ENCODE measurements at regions not wholly inside any gene's neighbourhood (a gene's known extent, or its start where the extent isn't known, plus 50 kb on each side); places are given as distances from the start of the nearest gene placed in this dataset.
"Not testable (repeated sequence)": the region's sequence is repeated elsewhere in the genome, so short reads cannot be mapped to it uniquely, and the experiment has no call there.

DNA sequence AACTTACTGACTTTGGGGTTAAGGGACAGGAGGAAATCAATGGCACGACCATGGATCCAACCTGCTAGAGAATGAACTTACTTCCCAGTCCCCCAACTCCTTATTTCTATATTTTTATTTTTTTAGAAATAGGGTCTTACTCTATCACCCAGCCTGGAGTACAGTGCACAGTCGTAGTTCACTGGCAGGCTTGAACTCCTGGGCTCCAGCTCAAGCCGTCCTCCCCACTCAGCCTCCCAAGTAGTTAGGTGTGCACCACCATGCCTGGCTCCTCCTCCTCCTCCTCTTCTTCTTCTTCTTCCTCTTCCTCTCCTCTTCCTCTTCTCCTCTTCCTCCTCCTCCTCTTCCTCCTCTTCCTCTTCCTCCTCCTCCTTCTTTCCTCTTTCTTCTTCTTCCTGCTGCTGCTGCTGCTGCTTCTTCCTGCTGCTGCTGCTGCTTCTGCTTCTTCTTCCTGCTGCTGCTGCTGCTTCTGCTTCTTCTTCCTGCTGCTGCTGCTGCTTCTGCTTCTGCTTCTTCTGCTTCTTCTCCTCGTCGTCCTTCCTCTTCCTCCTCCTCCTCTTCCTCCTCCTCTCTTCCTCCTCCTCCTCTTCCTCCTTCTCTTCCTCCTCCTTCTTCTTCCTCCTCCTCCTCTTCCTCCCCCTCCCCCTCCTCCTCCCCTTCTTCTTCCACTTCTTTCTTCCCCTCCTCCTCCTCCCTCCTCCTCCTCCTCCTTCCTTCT is 390.1 kb upstream of the RGS6 start:
- DNase-seq = no peak

DNA sequence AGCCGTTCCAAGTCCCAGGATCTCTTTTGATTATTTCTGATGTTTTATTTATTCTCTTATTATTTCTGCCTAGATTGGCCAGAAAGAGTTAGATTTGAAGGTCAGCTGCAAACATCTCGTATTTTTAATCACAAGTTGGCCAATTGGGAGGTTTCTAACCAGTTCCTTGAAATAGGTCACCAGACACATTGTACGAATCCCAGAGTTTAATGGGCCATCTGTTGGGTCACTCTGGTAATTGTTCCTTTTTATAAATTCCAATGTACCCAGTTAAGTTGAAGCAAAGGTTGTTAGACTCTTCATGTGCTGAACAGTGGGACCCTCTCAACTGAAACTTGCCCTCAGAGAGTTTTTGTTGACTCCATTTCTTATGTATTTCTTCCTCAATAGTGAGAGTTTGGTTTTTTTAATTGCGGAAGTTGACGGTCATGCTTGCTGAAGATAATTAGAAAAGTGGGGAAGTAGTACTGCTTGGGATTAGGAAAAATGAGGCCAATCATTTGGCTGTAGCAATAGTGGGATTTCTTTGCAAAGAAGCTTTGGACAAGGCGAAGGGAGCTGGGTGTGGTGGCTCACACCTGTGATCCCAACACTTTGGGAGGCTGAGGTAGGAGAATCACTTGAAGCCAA is 382.7 kb upstream of the RGS6 start:
- no peak for DNase-seq

DNA sequence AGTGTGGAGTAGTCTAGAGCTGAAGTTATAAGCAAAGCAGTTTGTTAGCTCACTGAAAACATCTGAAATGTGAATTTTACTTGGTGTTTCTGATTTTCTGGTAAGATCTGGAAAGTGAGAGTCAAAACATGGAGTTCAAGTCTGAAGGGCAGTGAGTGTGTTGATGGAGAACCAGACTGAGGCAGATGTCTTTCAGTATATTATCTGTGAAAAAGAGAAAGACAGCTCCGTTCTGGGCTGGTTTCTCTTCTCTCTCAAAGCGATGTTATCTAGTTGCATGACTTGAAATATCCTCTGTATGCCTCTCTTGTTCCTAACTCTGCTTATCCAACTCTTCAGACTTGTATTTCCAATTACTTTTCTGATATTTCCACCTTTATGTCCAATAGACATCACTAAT is 381.9 kb upstream of the RGS6 start:
- no peak for DNase-seq

DNA sequence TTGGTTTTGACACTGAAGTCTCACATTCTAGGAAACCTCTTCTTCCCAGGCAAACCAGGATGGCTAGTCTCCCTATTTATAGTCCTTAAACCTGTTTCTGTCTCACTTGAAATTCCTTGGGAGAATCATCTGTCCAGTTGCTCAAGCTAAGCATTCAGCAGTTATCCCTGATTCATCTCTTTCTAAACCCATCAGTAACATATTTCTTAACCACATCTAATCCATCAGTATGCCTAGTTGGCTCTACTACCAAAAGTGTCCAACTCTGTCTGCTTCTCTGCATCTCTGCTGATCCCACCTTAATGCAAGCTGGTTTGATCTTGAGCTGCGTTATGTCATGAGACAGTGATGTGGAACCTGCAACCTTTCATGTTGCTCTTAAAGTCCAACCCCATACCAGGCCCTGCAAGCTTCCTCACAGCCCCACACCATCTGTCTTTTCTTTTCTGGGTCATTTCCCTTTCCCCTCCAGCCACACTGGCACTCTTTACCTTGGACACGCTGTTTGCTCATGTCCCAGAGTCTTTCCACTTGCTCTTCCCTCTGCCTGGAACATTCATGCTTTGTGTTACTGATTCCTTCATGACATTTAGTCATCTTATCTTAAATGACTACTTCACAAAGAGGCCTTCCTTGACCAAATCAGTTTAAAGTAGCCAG is 380.8 kb upstream of the RGS6 start:
- no peak for DNase-seq

DNA sequence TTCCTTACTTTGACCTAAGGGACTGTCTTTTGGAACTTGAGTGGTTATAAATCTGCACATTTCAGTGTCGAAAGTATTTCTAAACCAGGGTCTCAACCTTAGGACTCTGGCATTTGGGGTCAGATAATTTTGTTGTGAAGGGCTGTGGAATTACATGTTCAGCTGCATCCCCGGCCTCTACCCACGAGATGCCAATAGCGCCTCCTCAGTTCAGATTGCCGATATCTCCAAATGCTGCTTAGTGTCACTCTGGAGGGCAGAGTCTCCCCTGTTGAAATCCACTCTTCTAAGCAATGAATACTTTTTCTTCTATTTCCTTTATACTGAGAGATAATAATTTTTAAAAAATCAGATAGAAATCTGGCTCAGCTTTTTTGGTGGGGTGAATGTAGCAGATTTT is 379.4 kb upstream of the RGS6 start:
- DNase-seq = no peak

DNA sequence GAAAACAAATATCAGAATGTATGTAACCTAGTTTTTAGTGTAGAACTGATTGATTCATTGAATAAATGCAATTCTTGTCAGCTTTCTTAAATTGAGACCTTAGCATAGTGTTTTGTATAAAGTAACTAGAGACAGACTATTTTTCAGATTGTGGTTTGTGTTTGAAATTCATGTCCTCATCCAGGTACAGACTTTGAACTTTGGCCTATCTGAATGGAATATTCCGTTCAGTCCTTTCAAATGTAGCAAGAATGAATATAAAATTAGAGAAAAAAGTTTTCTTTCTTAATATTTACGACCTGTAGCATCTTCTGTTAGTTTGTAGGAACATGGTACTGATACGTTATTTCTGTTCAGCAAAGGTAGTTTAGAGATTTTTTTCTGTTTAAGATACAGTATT is 378.4 kb upstream of the RGS6 start:
- DNase-seq = no peak

DNA sequence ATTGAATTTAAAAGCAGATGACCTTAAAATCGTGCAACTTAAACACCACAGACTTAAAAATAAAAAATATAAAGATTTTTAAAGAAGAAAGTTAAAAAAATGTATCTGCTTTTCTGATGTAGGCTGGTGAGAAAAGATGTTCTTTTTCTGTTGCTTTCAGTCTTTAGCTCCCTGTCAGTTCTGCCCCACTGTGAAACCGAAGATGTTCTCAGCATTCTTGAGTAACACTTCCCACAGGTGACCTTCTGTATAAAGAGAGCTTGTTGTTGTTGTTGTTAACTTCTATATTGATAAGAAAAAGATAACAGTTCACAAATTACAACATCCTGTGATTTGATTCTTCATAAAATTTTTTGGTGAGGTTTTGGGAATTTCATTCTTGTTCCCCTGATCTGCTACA is 377.9 kb upstream of the RGS6 start:
- DNase-seq = no peak

DNA sequence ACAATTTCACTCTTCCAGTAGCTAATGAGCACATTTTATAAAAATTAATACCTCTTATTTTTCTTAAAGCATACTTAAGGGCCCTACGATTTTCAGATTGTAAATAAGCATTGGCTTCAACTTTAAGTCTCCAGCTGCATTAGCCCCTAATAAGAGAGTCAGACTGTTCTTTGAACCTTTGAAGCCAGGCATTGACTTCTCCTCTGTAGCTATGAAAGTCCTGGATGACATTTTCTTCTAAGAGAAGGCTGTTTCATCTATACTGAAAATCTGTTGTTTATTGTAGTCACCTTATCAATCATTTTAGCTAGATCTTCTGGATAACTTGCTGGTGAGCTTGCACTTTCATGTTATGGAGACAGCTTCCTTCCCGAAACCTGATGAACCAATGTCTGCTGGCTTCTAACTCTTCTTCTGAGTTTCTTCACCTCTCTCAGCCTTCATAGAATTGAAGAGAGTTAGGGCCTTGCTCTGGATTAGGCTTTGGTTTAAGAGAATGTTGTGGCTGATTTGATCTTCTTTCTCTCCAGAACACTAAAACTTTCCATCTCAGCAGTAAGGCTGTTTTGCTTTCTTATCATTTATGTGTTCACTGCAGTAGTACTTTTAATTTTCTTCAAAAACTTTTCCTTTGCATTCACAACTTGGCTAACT is 377.1 kb upstream of the RGS6 start:
- DNase-seq = no peak

DNA sequence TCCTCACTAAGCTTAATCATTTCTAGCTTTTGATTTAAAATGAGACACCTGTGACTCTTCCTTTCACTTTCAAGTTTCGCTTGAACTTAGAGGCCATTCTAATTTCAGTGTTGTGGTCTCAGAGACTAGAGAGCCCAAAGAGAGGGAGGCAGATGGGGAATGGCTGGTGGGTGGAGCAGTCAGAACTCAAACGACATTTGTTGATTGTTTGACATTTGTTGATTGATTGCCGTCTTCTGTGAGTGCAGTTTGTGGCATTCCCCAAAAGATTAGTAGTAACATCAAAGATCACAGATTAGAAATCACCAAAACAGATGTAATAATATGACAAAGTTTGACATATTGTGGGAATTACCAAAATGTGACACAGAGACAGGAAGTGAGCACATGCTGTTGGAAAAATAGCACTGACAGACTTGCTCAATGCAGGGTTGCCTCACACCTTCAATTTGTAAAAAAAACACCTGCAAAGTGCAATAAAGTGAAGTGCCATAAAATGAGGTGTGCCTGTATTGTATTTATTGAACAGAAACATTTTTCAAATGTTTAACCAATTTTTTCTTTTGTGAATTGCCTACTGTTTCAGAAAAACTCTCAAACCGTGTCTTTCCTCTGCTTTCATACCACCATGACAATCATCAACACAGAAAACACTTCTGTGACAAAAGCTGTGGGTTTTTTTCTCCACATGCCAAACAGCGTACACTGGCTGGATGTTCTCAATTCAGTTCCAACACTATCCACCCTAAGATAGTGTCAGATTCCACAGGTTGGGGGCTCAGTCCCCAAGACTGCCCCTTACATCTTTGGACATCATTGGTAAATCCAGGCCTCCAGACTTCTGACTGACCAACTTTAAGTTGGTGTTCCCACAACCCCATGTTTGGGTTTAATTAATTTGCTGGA is 376.3 kb upstream of the RGS6 start:
- DNase-seq = no peak

DNA sequence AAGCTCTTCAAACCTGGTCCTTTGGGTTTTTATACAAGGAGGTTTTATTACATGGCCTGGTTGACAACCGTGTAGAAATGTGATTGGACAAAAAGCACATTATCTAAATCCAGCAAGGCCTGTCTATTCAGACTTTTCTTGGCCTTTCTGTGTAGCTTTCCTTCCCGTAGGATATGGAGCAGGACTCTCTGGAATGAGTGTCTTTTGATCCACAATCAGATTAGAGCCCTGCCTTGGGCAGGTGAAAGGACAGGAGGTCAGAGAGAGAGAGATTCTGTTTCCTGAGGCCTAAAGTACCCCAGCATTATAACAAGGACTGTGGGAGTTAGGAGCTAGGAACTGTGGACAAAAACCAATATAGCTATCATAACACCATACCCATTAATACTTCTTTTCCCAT is 375.5 kb upstream of the RGS6 start:
- DNase-seq = no peak

DNA sequence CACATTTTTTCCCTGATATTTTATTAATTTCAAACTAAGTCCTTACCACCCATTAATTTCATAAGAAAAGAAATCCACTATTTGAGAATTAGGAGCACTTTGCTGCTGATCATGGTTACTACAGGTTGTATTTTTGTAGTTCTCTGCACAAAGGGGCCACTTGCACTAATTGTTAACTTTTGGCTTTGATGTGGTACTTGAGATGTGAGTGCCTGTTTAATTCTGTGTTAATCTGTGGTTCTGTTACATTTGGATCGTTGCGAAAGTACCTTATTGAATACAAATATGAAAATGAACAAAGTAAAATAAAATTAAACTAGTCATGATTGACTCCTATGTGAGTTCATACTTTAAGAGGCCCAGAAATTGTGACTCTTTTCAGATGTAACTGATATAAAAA is 374.9 kb upstream of the RGS6 start:
- no peak for DNase-seq

DNA sequence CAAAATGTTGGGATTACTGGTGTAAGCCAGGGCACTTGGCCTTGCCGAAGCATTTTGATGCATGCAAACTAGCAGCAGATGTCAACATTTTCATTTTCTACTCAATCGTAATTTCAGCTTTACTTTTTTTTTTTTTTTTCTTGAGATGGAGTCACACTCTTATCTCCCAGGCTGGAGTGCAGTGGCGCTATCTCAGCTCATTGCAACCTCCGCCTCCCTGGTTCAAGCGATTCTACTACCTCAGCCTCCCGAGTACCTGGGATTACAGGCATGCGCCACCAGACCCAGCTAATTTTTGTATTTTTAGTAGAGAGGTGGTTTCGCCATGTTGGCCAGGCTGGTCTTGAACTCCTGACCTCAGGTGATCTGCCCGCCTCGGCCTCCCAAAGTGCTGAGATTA is 373.3 kb upstream of the RGS6 start:
- DNase-seq = not testable (repeated sequence)

DNA sequence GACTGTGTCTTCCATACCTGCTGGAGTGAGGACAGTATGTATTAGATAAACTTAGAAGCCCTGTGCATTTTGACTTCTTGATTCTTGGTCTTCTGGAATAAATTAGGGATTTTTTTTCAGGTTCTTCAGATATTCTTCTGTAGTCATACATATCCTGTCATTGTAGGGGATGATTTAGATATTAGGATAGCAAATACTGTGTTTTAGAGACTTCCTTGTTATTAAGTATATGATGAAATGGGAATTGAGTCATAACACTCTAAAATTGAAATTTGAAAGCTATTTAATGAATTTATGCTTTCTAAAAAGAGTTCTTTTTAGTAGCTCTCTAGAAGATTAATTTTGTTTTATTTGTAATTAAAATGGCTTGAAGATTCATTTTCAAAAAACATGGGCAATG is 371.5 kb upstream of the RGS6 start:
- DNase-seq = no peak

DNA sequence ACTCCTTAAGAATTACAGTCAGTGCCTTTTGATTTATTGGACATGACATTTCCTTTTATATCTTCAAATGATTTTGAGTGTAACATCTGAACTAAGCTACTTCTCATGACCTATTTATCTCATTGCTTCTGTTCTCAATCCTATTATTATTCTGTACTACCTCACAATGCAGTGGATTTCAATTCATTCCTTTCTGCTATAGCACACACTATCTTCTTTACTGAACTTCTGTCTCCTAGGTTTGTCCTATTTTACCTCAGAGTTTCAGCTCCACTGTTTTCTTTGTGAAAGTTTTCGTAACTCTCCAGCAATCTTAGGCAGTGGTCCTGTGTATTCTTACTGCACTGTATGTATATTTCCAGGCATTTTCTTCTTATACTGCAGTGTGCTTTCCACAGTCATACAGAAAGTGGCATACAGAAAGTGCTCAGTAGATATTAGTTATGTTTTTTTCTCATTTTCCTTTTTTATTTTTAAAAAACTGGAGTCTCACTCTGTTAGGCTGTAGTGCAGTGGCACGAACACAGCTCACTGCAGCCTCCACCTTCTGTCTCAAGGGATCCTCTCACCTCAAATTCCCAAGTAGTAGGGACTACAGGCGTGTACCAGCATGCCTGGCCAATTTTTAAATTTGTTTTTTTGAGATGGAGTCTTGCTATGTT is 368.6 kb upstream of the RGS6 start:
- DNase-seq = no peak

DNA sequence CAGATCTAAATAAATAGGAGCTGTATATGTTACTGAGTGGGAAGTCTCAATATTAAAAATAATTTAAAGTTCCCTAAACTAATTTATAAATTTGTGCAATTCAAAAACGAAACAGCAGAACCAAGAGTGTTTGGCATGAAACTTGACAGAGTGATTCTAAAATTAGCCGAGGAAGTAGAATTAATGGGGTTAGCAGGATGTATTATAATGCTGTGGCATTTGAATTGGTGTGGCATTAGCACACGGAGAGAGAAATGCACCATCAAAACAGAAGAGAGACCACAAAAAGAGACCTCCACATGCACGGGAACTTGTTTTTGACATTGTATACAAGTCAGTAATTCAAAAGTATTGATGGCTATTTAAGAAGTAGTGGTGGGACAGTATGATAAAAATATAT is 366.0 kb upstream of the RGS6 start:
- no peak for DNase-seq

DNA sequence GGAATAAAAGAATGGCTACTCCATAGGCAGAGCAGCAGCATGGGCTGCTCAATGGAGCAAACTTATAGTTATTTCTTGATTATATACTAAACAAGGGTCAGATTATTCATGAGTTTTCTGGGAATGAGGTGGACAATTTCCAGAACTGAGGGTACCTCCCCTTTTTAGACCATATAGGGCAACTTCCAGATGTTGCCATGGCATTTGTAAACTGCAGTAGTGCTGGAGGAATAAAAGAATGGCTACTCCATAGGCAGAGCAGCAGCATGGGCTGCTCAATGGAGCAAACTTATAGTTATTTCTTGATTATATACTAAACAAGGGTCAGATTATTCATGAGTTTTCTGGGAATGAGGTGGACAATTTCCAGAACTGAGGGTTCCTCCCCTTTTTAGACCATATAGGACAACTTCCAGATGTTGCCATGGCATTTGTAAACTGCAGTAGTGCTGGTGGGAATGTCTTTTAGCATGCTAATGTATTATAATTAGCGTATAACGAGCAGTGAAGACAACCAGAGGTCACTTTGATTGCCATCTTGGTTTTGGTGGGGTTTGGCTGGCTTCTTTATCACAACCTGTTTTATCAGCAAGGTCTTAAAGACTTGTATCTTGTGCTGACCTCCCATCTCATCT is 364.6 kb upstream of the RGS6 start:
- DNase-seq = not testable (repeated sequence)

DNA sequence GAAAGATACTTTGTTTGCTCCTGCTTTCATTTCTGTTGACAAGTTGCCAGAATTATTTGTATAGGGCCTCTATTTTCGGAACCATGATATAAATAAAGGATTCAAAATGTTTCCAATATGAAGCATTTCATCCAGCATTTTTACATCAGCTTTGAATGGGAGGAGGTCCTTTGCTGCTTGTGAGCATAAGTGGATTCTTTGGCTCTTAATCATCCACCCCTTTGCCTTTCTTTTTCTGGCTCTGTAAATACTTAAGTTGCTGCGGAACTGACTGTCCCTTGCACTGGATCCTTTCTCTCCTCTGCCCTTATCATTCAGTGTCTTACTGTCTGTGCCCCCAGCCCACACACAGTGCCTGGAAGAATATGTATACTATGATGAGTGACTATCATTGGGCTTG is 357.3 kb upstream of the RGS6 start:
- no peak for DNase-seq

DNA sequence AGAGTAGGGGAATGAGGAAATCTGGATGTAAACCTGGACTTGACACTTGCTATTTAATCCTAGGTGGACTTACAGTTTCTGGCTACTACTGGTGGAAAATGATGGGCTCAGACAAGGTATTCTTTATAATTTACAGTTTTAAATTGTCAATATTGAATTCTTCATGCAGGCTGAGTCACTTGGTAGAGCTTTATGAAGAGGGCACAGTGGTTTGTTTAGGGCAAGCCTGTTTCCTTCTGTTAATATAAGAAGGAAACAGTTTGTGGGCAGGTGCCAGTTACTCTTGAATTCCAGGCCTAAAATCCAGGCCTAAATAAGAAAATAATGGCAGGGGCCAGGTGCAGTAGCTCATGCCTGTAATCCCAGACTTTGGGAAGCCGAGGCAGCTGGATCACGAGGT is 355.8 kb upstream of the RGS6 start:
- DNase-seq = no peak

DNA sequence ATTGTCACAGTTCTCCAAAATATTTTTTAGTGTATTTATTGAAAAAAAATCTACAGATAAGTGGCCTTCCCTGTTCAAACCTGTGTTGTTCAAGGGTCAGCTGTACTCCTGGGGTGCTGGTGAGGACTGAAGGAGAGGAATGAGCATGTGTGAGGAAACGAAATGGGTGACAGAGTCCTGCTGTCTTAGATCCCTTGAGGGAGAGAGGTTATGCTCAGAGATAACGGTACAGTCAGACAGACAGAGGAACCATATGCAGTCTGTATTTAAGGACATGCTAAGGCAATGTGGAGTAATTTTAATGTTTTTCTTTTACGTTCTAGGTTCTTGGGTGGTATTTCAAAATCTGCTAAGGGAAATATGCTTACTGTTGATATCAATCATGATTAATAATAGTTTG is 352.9 kb upstream of the RGS6 start:
- no peak for DNase-seq

DNA sequence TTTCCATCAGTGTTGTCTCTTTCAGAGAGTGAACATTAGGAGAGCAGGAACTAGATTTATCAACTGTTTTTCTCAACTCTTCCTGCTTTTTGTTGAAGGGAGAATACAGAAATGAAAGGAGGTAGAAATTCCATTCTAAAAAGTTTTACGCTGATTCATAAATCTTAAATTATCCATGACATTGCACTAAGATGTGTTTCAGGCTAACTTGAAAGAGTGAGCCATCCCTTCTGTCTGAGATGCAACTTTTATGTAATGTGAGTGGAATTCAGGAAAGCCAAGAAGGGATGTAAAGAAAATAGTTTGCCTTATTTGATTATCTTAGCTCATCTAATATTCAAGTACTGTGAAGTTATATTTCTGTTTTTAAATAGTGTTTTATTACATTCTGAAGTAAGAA is 349.5 kb upstream of the RGS6 start:
- no peak for DNase-seq

DNA sequence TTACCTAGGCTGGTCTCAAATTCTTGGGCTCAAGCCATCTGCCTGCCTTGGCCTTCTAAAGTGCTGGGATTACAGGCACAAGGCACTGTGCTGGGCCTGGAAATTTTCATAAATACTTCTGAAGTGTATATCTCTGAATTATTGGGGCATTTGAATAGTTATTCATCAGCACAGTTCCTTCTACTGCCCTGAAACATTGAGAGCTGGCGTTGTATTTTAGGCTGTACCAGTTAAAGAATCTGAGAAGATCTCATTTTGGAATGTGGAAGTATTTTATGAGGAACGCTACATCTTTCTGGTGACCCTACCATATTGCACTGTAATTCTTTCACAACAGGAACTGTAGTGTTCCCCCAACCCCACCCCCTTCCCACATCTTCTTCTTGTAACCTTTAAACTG is 349.0 kb upstream of the RGS6 start:
- DNase-seq = no peak

DNA sequence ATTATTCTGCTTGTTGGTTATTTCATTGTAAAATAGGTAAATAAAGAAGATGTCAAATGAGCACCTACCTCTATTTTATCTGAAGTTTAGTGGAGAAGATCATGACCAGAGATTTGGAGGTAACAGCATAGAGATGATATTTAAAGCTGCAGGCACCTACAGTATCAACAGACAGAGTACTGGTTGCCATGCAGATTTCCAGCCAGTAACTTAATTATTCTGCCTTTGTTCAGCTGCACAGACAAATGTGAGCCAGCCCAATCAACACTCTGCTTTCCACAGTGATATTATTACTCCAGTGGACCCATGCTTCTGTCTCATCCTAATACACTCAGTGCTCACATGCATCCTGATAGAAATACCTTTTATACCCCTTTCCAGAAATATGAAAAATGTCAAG is 348.5 kb upstream of the RGS6 start:
- no peak for DNase-seq

Measured in hindlimb muscle (tissue), 1 donor.